Upper lobe of left lung (tissue), 6 donors: ENCODE measurements at regions not wholly inside any gene's neighbourhood (a gene's known extent, or its start where the extent isn't known, plus 50 kb on each side); places are given as distances from the start of the nearest gene placed in this dataset.

Source experiments
- ATAC-seq, 2 donors: fragments of 200-7000 bp; cut with Tn5 transposase; one replicate each; pipeline ENCODE4 v1.9.1; 2022; ENCODE audit warnings: mild to moderate bottlenecking in 2 of 2, moderate library complexity in 2 of 2; ENCODE audit not compliant: low FRiP score in 2 of 2
- DNase-seq, 2 donors: peaks; one replicate each; pipeline ENCODE4 v3.0.0-alpha.2; 2019 to 2020
- H3K27ac ChIP-seq, 4 donors: fragments of 200-600 bp; sonication (generic); one replicate each; pipeline ENCODE4 v1.5.1; 2016 to 2019
- H3K27me3 ChIP-seq, 4 donors: fragments of 200-600 bp; sonication (generic); one replicate each; pipeline ENCODE4 v1.5.1; 2017 to 2019
- H3K36me3 ChIP-seq, 4 donors: fragments of 200-600 bp; sonication (generic); one replicate each; pipeline ENCODE4 v1.5.1; 2016 to 2019
- H3K4me1 ChIP-seq, 4 donors: fragments of 200-600 bp; sonication (generic); one replicate each; pipeline ENCODE4 v1.5.1; 2018 to 2019
- H3K4me3 ChIP-seq, 4 donors: fragments of 200-600 bp; sonication (generic); one replicate each; pipeline ENCODE4 v1.5.1; 2017 to 2019; ENCODE audit warnings: mild to moderate bottlenecking in 2 of 4, moderate library complexity in 1 of 4
- H3K9me3 ChIP-seq, 4 donors: fragments of 200-600 bp; sonication (generic); one replicate each; pipeline ENCODE4 v1.5.1; 2018 to 2019
- EP300 ChIP-seq, 4 donors: sonication (generic); formaldehyde crosslinking; IDR thresholded peaks; one replicate each; pipeline ENCODE4 v1.5.1; 2017; ENCODE audit warnings: antibody characterized with exemption in 4 of 4, control low read depth in 2 of 4
- POLR2A ChIP-seq, 4 donors: fragments of 450-650 bp; IDR thresholded peaks; one replicate each; pipeline ENCODE4 v1.5.1; 2016 to 2017; ENCODE audit warnings: antibody characterized with exemption in 4 of 4, mild to moderate bottlenecking in 2 of 4
- POLR2AphosphoS5 ChIP-seq, 2 donors: sonication (generic); formaldehyde crosslinking; IDR thresholded peaks; one replicate each; pipeline ENCODE4 v1.5.1; 2017; ENCODE audit warnings: antibody characterized with exemption in 2 of 2
- WGBS, 2 donors: methylation state at CpG; one replicate each; pipeline ENCODE4 v1.1.5; 2017 to 2018; 5-methylcytosine and 5-hydroxymethylcytosine counted together
- TF ChIP-seq, protein P1 (sequence below), 6 experiments: fragments of 450-650 bp in 4 of 6; fragments of 200-600 bp in 2 of 6; sonication (generic) in 2 of 6; IDR thresholded peaks; one replicate each; pipeline ENCODE4 v1.5.1; 2016 to 2019; ENCODE audit warnings: antibody characterized with exemption in 6 of 6
- donor health status: DM: no; HTN: no; CAD: no; lungs with moderate emphysema.
- donor health status: DM: no; HTN: yes; CAD: no; lungs with severe emphysema.

GRCh38 chr5:98556712-98557111 is 216.8 kb upstream of the RGMB start:
- no peak for DNase-seq
- H3K27me3 ChIP-seq, result no peaks in the 10 kb centered on the region
- H3K36me3 ChIP-seq, result no peaks in the 10 kb centered on the region
- no peak overlapping the region for H3K4me3 ChIP-seq
- no peak for ATAC-seq
- TF ChIP-seq, protein P1, sequence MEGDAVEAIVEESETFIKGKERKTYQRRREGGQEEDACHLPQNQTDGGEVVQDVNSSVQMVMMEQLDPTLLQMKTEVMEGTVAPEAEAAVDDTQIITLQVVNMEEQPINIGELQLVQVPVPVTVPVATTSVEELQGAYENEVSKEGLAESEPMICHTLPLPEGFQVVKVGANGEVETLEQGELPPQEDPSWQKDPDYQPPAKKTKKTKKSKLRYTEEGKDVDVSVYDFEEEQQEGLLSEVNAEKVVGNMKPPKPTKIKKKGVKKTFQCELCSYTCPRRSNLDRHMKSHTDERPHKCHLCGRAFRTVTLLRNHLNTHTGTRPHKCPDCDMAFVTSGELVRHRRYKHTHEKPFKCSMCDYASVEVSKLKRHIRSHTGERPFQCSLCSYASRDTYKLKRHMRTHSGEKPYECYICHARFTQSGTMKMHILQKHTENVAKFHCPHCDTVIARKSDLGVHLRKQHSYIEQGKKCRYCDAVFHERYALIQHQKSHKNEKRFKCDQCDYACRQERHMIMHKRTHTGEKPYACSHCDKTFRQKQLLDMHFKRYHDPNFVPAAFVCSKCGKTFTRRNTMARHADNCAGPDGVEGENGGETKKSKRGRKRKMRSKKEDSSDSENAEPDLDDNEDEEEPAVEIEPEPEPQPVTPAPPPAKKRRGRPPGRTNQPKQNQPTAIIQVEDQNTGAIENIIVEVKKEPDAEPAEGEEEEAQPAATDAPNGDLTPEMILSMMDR (IDR thresholded peaks at IDR 0.05), result no peak
- TF ChIP-seq POLR2AphosphoS5 (IDR thresholded peaks at IDR 0.05) (no peak), EP300 (IDR thresholded peaks at IDR 0.05) (no peak), POLR2A (IDR thresholded peaks at IDR 0.05) (no peak)
- no peak overlapping the region for H3K27ac ChIP-seq
- no peaks in the 10 kb centered on the region for H3K4me1 ChIP-seq
- no peaks in the 10 kb centered on the region for H3K9me3 ChIP-seq
- 89 to 92% methylated on average over 1 of the region's 1 CpG for WGBS, 2 donors

DNA sequence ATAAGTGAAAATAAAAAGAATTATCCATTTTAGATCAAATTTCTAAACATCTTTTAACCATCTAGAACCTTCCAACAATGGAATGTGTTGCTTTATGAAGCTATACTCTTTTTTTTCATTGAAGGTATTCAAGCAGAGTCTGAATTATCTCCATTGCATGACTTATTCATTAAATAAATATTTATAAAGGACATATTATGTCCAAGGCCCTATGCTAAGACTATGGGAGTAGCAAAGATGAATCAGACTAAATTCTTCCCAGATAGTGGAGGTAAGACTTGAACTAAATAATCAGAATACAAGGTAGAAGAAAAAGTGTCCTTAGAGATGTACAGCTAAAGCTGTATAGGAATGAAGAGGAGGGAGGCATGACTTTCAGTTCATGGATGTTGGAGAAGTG is 215.5 kb upstream of the RGMB start:
- H3K9me3 ChIP-seq, result no peaks in the 10 kb centered on the region
- no peaks in the 10 kb centered on the region for H3K27me3 ChIP-seq
- ATAC-seq (no peak), DNase-seq (no peak)
- no peak overlapping the region for H3K4me3 ChIP-seq
- H3K4me1 ChIP-seq, result no peaks in the 10 kb centered on the region
- no peak overlapping the region for H3K27ac ChIP-seq
- TF ChIP-seq EP300 (IDR thresholded peaks at IDR 0.05), result no peak
- TF ChIP-seq, protein P1 (IDR thresholded peaks at IDR 0.05), result no peak
- no peak for TF ChIP-seq POLR2AphosphoS5 (IDR thresholded peaks at IDR 0.05)
- no peak for TF ChIP-seq POLR2A (IDR thresholded peaks at IDR 0.05)
- no peaks in the 10 kb centered on the region for H3K36me3 ChIP-seq

GRCh38 chr5:98563885-98564653 is 209.4 kb upstream of the RGMB start:
- TF ChIP-seq POLR2AphosphoS5 (IDR thresholded peaks at IDR 0.05) (no peak), POLR2A (IDR thresholded peaks at IDR 0.05) (no peak), EP300 (IDR thresholded peaks at IDR 0.05) (no peak)
- TF ChIP-seq, protein P1 (IDR thresholded peaks at IDR 0.05), result no peak
- ATAC-seq (no peak), DNase-seq (no peak)
- Histone ChIP-seq H3K36me3 (no peaks in the 10 kb centered on the region), H3K4me1 (no peaks in the 10 kb centered on the region), H3K9me3 (no peaks in the 10 kb centered on the region), H3K4me3 (no peak overlapping the region), H3K27me3 (no peaks in the 10 kb centered on the region), H3K27ac (no peak overlapping the region)
- 38 to 41% methylated on average over 2 of the region's 2 CpGs for WGBS, 2 donors

- Histone ChIP-seq H3K4me1 (no peaks in the 10 kb centered on the region), H3K9me3 (no peaks in the 10 kb centered on the region), H3K36me3 (no peaks in the 10 kb centered on the region), H3K4me3 (no peak overlapping the region), H3K27me3 (no peaks in the 10 kb centered on the region), H3K27ac (no peak overlapping the region)
- no peak for ATAC-seq
- no peak for DNase-seq
- 94 to 98% methylated on average over 1 of the region's 1 CpG for WGBS, 2 donors
- TF ChIP-seq, protein P1 (IDR thresholded peaks at IDR 0.05), result no peak
- TF ChIP-seq POLR2AphosphoS5 (IDR thresholded peaks at IDR 0.05) (no peak), EP300 (IDR thresholded peaks at IDR 0.05) (no peak), POLR2A (IDR thresholded peaks at IDR 0.05) (no peak)
These were observed 208.6 kb upstream of the RGMB start for GRCh38 chr5:98564836-98565235.

DNA sequence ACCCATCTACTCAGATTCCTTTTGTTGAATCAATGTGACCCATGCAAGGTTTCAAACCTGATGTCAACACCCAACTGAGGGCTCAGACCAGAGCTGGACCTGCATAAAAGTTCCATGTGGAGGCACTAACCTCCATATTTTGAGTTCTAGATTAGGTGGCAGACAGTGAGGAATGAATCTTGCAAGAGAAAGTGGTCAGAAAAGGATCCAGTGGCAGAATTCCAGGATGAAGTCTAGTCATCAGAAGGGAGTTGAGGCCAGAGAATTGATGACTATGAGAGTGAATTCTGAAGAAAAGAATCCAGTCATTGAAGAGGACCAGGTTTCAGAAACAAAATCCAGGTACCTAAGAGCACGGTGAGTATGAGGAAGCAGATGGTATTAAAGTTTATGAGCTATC is 205.1 kb upstream of the RGMB start:
- no peak for DNase-seq
- TF ChIP-seq POLR2A (IDR thresholded peaks at IDR 0.05) (no peak), EP300 (IDR thresholded peaks at IDR 0.05) (no peak), POLR2AphosphoS5 (IDR thresholded peaks at IDR 0.05) (no peak)
- TF ChIP-seq, protein P1 (IDR thresholded peaks at IDR 0.05), result no peak

More for the DNA sequence above, 205.1 kb upstream of the RGMB start:
- ATAC-seq, result no peak
- Histone ChIP-seq H3K9me3 (no peaks in the 10 kb centered on the region), H3K4me3 (no peak overlapping the region), H3K27me3 (no peaks in the 10 kb centered on the region), H3K27ac (no peak overlapping the region), H3K36me3 (no peaks in the 10 kb centered on the region), H3K4me1 (no peaks in the 10 kb centered on the region)
- 89 to 100% methylated on average over 1 of the region's 1 CpG for WGBS, 2 donors
